PC-9 (cell line): ENCODE measurements at regions not wholly inside any gene's neighbourhood (a gene's known extent, or its start where the extent isn't known, plus 50 kb on each side); places are given as distances from the start of the nearest gene placed in this dataset.

Experiments used
- CTCF ChIP-seq: fragments of 200-600 bp; sonication (generic); conservative IDR thresholded peaks from 2 replicates; pipeline ENCODE4 v1.6.1; 2017; ENCODE audit warnings: mixed run types, antibody characterized with exemption, mild to moderate bottlenecking, moderate library complexity
- EZH2 ChIP-seq: fragments of 200-600 bp; sonication (generic); IDR thresholded peaks from 2 replicates; pipeline ENCODE4 v1.8.0; 2017; ENCODE audit warnings: antibody characterized with exemption, low read depth

GRCh38 chr1:191052888-191053287, 575.2 kb upstream of the BRINP3 start:
- TF ChIP-seq CTCF = no peak
- no peak for TF ChIP-seq EZH2
